ENCODE measurements at regions not wholly inside any gene's neighbourhood (a gene's known extent, or its start where the extent isn't known, plus 50 kb on each side); places are given as distances from the start of the nearest gene placed in this dataset.

DNA sequence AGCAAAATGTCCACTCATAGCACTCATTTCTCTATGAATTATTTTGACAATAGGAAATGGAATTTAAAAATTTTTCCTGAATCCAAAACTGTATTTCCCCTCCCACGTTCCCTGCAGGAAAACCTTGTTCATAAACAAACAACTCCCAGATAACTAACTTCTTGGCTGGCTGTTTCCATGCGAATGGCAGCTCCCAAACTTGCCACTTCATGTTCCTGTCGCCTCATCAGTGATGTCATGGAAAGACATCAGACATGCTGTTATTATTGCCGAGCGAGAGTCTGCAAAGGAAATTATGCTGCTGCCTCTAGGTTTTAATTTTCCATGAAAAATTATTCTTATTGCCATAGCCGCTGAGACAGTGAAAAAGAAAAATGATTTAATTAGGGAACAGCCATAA is 117.0 kb upstream of the RIOK3 start:
- DNase-seq = no peak
- Histone ChIP-seq H3K9ac (ENCODE audit: low read length) (no peak overlapping the region), H2BK120ac (ENCODE audit: low read depth, low read length) (no peak overlapping the region), H4K5ac (ENCODE audit: low read length) (no peak overlapping the region), H3K56ac (ENCODE audit: low read length) (no peak overlapping the region), H2BK5ac (ENCODE audit: low read length) (no peak overlapping the region), H3K4me3 (ENCODE audit: low read length) (no peak overlapping the region), H3K4me1 (ENCODE audit: control insufficient read depth, low read depth, low read length) (no peaks in the 10 kb centered on the region), H3K36me3 (ENCODE audit: control insufficient read depth, insufficient read depth, low read length) (no peaks in the 10 kb centered on the region), H3K79me2 (ENCODE audit: control insufficient read depth, insufficient read depth, low read length) (no peaks in the 10 kb centered on the region), H3K4ac (ENCODE audit: low read depth, low read length) (no peak overlapping the region), H3K27ac (ENCODE audit: low read depth, low read length) (no peak overlapping the region), H4K8ac (ENCODE audit: low read depth, low read length) (no peak overlapping the region), H2AK5ac (ENCODE audit: low read length) (no peak overlapping the region), H2BK15ac (replicated peaks; ENCODE audit: low read depth) (no peak overlapping the region), H3K4me2 (ENCODE audit: low read length) (no peak overlapping the region), H3K79me1 (ENCODE audit: low read length) (no peaks in the 10 kb centered on the region), H3K27me3 (ENCODE audit: insufficient read depth, low read length, poor library complexity) (no peaks in the 10 kb centered on the region), H3K23ac (ENCODE audit: low read length) (no peak overlapping the region), H3K18ac (ENCODE audit: low read length) (no peak overlapping the region)
- no CpG with 5 or more reads among the region's 6 CpGs for WGBS (ENCODE audit: extremely low coverage, insufficient coverage, low lambda C conversion rate)

DNA sequence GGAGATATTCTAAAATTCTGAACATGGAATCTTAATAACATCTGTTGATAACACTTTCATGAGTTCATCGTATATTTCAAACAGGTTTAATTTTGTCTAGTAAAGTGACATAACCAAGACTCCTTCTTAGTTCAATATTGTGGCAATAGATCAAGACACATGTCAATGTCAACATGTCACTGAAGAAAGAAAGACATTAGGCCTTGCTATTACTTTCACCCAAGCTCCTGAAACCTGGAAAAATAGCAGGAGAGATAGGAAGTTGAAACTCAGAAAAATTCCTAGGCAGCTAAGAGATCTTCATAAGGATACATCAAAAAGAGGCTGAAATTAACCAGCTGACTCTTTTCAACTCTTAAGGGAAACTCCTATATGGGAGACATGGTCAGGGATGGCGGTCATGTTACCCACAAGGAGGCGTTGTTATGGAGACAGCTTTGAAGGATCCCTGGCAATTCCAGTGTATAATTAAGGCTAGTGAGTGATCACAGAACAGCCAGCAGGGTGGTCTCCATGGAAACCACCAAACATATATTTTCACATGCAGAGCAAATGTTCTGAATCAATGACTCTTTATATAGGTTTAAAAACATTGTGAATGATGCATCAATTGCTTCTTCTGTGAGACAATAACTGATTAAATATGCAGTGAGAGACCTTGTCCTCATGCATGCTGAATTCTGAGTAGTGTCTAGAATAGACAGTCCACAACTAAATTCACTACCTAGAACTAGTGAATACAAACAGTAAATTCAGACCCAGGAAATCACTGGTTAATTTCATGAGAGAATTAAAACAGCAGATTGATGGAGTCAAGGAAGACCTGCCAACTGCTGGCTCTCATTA is 115.3 kb upstream of the RIOK3 start:
- H2BK120ac ChIP-seq (ENCODE audit: low read depth, low read length) = no peak overlapping the region
- H3K4ac ChIP-seq (ENCODE audit: low read depth, low read length) = no peak overlapping the region
- H3K4me1 ChIP-seq (ENCODE audit: control insufficient read depth, low read depth, low read length) = no peaks in the 10 kb centered on the region
- no peaks in the 10 kb centered on the region for H3K79me2 ChIP-seq (ENCODE audit: control insufficient read depth, insufficient read depth, low read length)
- DNase-seq = peak; percentile 90
- H2BK15ac ChIP-seq (replicated peaks; ENCODE audit: low read depth) = no peak overlapping the region
- H3K27me3 ChIP-seq (ENCODE audit: insufficient read depth, low read length, poor library complexity) = no peaks in the 10 kb centered on the region
- no peak overlapping the region for H2AK5ac ChIP-seq (ENCODE audit: low read length)
- no peak overlapping the region for H2BK5ac ChIP-seq (ENCODE audit: low read length)
- no peak overlapping the region for H4K5ac ChIP-seq (ENCODE audit: low read length)
- no peak overlapping the region for H3K23ac ChIP-seq (ENCODE audit: low read length)
- H3K79me1 ChIP-seq (ENCODE audit: low read length) = no peaks in the 10 kb centered on the region
- H3K36me3 ChIP-seq (ENCODE audit: control insufficient read depth, insufficient read depth, low read length) = no peaks in the 10 kb centered on the region
- no peak overlapping the region for H3K18ac ChIP-seq (ENCODE audit: low read length)
- no peak overlapping the region for H3K27ac ChIP-seq (ENCODE audit: low read depth, low read length)
- no peak overlapping the region for H3K56ac ChIP-seq (ENCODE audit: low read length)
- no peak overlapping the region for H3K9ac ChIP-seq (ENCODE audit: low read length)
- no peak overlapping the region for H4K8ac ChIP-seq (ENCODE audit: low read depth, low read length)
- no peak overlapping the region for H3K4me3 ChIP-seq (ENCODE audit: low read length)
- no CpG with 5 or more reads among the region's 3 CpGs for WGBS (ENCODE audit: extremely low coverage, insufficient coverage, low lambda C conversion rate)
- no peak overlapping the region for H3K4me2 ChIP-seq (ENCODE audit: low read length)

DNA sequence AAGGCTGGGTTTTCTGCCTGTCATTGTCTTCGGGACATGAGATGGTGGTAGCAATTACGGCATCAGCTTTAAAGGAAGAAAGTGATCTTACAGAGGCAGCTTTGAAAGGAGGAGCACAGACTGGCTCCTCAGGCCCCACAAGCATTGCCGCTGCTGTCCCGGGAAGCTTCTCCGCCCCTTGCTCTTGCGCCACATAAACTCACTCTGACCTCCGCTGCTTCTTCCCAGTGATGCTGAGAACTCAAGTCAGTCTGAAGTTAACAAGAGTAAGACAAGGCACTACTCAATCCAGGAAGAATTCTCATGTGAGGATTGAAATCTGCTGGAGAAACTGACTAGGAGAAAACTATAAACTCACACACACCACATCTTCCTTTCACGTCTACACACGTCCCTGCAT is 112.4 kb upstream of the RIOK3 start:
- H4K5ac ChIP-seq (ENCODE audit: low read length) = no peak overlapping the region
- H3K23ac ChIP-seq (ENCODE audit: low read length) = no peak overlapping the region
- no peak overlapping the region for H3K4me2 ChIP-seq (ENCODE audit: low read length)
- H2BK120ac ChIP-seq (ENCODE audit: low read depth, low read length) = no peak overlapping the region
- H3K79me2 ChIP-seq (ENCODE audit: control insufficient read depth, insufficient read depth, low read length) = no peaks in the 10 kb centered on the region
- H3K9ac ChIP-seq (ENCODE audit: low read length) = no peak overlapping the region
- no peak overlapping the region for H4K8ac ChIP-seq (ENCODE audit: low read depth, low read length)
- no peak overlapping the region for H3K27ac ChIP-seq (ENCODE audit: low read depth, low read length)
- H3K4ac ChIP-seq (ENCODE audit: low read depth, low read length) = no peak overlapping the region
- no peak overlapping the region for H2AK5ac ChIP-seq (ENCODE audit: low read length)
- H3K36me3 ChIP-seq (ENCODE audit: control insufficient read depth, insufficient read depth, low read length) = no peaks in the 10 kb centered on the region
- H3K18ac ChIP-seq (ENCODE audit: low read length) = no peak overlapping the region
- DNase-seq = no peak
- H3K27me3 ChIP-seq (ENCODE audit: insufficient read depth, low read length, poor library complexity) = no peaks in the 10 kb centered on the region
- no peak overlapping the region for H2BK5ac ChIP-seq (ENCODE audit: low read length)
- no peak overlapping the region for H3K4me3 ChIP-seq (ENCODE audit: low read length)
- H3K4me1 ChIP-seq (ENCODE audit: control insufficient read depth, low read depth, low read length) = no peaks in the 10 kb centered on the region
- no peaks in the 10 kb centered on the region for H3K79me1 ChIP-seq (ENCODE audit: low read length)
- no CpG with 5 or more reads among the region's 9 CpGs for WGBS (ENCODE audit: extremely low coverage, insufficient coverage, low lambda C conversion rate)
- H3K56ac ChIP-seq (ENCODE audit: low read length) = no peak overlapping the region
- no peak overlapping the region for H2BK15ac ChIP-seq (replicated peaks; ENCODE audit: low read depth)

DNA sequence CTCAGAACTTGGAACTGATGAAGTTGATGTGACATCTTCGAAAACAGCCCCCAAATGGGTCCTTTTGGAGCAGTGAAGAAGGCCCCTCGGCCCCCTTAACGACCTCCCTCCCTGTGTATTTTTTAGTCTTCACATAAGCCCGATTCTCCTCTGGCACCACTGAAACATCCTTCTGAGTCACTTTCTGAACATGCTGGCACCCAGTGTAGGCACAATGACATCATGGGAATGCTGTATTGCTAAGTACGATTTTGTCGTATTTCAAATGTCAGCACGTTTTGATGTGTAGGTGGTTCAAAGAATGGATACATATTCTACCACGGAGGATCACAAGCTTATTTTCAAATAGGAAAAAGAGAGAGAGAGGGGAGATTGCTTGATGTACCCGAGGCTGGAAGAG is 111.7 kb upstream of the RIOK3 start:
- DNase-seq = no peak
- Histone ChIP-seq H3K18ac (ENCODE audit: low read length) (no peak overlapping the region), H2AK5ac (ENCODE audit: low read length) (no peak overlapping the region), H3K9ac (ENCODE audit: low read length) (no peak overlapping the region), H2BK5ac (ENCODE audit: low read length) (no peak overlapping the region), H3K36me3 (ENCODE audit: control insufficient read depth, insufficient read depth, low read length) (no peaks in the 10 kb centered on the region), H3K4ac (ENCODE audit: low read depth, low read length) (no peak overlapping the region), H4K8ac (ENCODE audit: low read depth, low read length) (no peak overlapping the region), H2BK120ac (ENCODE audit: low read depth, low read length) (no peak overlapping the region), H3K4me2 (ENCODE audit: low read length) (no peak overlapping the region), H4K5ac (ENCODE audit: low read length) (no peak overlapping the region), H2BK15ac (replicated peaks; ENCODE audit: low read depth) (no peak overlapping the region), H3K27me3 (ENCODE audit: insufficient read depth, low read length, poor library complexity) (no peaks in the 10 kb centered on the region), H3K4me3 (ENCODE audit: low read length) (no peak overlapping the region), H3K79me1 (ENCODE audit: low read length) (no peaks in the 10 kb centered on the region), H3K56ac (ENCODE audit: low read length) (no peak overlapping the region), H3K79me2 (ENCODE audit: control insufficient read depth, insufficient read depth, low read length) (no peaks in the 10 kb centered on the region), H3K4me1 (ENCODE audit: control insufficient read depth, low read depth, low read length) (no peaks in the 10 kb centered on the region), H3K27ac (ENCODE audit: low read depth, low read length) (no peak overlapping the region), H3K23ac (ENCODE audit: low read length) (no peak overlapping the region)
- WGBS (ENCODE audit: extremely low coverage, insufficient coverage, low lambda C conversion rate) = no CpG with 5 or more reads among the region's 9 CpGs

DNA sequence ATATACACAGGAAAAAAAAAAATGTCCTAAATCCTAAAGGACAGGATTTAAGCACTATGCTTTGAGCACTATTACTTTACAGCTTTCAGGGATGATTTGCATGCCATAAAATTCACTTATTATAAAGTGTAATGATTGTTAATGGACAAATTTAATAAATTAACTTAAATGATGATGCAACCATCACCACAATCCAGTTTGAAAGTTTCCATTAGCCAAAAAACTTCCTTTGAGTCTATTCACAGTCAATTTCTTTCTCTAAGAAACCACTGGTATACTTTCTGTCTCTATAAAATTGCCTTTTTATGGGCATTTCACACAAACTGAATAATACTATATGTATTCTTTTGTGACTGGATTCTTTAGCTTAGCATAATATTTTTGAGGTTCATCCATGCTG is 111.1 kb upstream of the RIOK3 start:
- no peak overlapping the region for H2BK5ac ChIP-seq (ENCODE audit: low read length)
- no peaks in the 10 kb centered on the region for H3K27me3 ChIP-seq (ENCODE audit: insufficient read depth, low read length, poor library complexity)
- H3K4me2 ChIP-seq (ENCODE audit: low read length) = no peak overlapping the region
- H3K4me1 ChIP-seq (ENCODE audit: control insufficient read depth, low read depth, low read length) = no peaks in the 10 kb centered on the region
- no peak overlapping the region for H3K4me3 ChIP-seq (ENCODE audit: low read length)
- H3K79me2 ChIP-seq (ENCODE audit: control insufficient read depth, insufficient read depth, low read length) = no peaks in the 10 kb centered on the region
- no peak overlapping the region for H3K56ac ChIP-seq (ENCODE audit: low read length)
- H3K23ac ChIP-seq (ENCODE audit: low read length) = no peak overlapping the region
- H2BK120ac ChIP-seq (ENCODE audit: low read depth, low read length) = no peak overlapping the region
- no peak overlapping the region for H2BK15ac ChIP-seq (replicated peaks; ENCODE audit: low read depth)
- no peak overlapping the region for H3K9ac ChIP-seq (ENCODE audit: low read length)
- no peak for DNase-seq
- no peak overlapping the region for H2AK5ac ChIP-seq (ENCODE audit: low read length)
- H4K5ac ChIP-seq (ENCODE audit: low read length) = no peak overlapping the region
- H3K36me3 ChIP-seq (ENCODE audit: control insufficient read depth, insufficient read depth, low read length) = no peaks in the 10 kb centered on the region
- H3K18ac ChIP-seq (ENCODE audit: low read length) = no peak overlapping the region
- H3K27ac ChIP-seq (ENCODE audit: low read depth, low read length) = no peak overlapping the region
- H3K4ac ChIP-seq (ENCODE audit: low read depth, low read length) = no peak overlapping the region
- no peak overlapping the region for H4K8ac ChIP-seq (ENCODE audit: low read depth, low read length)
- no peaks in the 10 kb centered on the region for H3K79me1 ChIP-seq (ENCODE audit: low read length)

DNA sequence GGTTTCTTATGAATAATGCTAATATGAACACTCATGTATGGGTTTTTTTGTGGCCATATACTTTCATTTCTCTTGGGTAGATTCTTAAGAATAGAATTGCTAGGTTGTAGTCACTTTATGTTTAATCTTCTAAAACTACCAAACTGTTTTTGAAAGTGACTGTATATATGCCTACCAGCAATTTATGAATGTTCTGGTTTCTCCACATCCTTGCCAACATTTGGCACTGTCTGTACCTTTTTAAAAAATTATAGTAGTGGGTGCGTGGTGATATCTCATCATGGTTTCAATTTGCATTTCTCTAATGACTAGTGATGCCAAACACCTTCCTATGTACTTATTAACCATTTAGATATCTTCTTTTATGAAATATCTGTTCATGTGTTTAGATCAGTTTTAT is 110.6 kb upstream of the RIOK3 start:
- Histone ChIP-seq H2BK120ac (ENCODE audit: low read depth, low read length) (no peak overlapping the region), H3K4ac (ENCODE audit: low read depth, low read length) (no peak overlapping the region), H3K79me1 (ENCODE audit: low read length) (no peaks in the 10 kb centered on the region), H3K4me2 (ENCODE audit: low read length) (no peak overlapping the region), H3K79me2 (ENCODE audit: control insufficient read depth, insufficient read depth, low read length) (no peaks in the 10 kb centered on the region), H3K23ac (ENCODE audit: low read length) (no peak overlapping the region), H3K9ac (ENCODE audit: low read length) (no peak overlapping the region), H3K36me3 (ENCODE audit: control insufficient read depth, insufficient read depth, low read length) (no peaks in the 10 kb centered on the region), H3K27me3 (ENCODE audit: insufficient read depth, low read length, poor library complexity) (no peaks in the 10 kb centered on the region), H2BK15ac (replicated peaks; ENCODE audit: low read depth) (no peak overlapping the region), H2AK5ac (ENCODE audit: low read length) (no peak overlapping the region), H3K4me1 (ENCODE audit: control insufficient read depth, low read depth, low read length) (no peaks in the 10 kb centered on the region), H3K18ac (ENCODE audit: low read length) (no peak overlapping the region), H3K56ac (ENCODE audit: low read length) (no peak overlapping the region), H4K8ac (ENCODE audit: low read depth, low read length) (no peak overlapping the region), H3K4me3 (ENCODE audit: low read length) (no peak overlapping the region), H4K5ac (ENCODE audit: low read length) (no peak overlapping the region), H3K27ac (ENCODE audit: low read depth, low read length) (no peak overlapping the region), H2BK5ac (ENCODE audit: low read length) (no peak overlapping the region)
- DNase-seq = no peak
- WGBS (ENCODE audit: extremely low coverage, insufficient coverage, low lambda C conversion rate) = no CpG with 5 or more reads among the region's 1 CpG

Measured in mesendoderm (in vitro differentiated cells).